CD4-positive, alpha-beta T cell treated with Interleukin-4 for 1 hour (primary cell): ENCODE measurements at regions not wholly inside any gene's neighbourhood (a gene's known extent, or its start where the extent isn't known, plus 50 kb on each side); places are given as distances from the start of the nearest gene placed in this dataset.

Source experiments
- DNase-seq, 2 donors: peaks; one replicate each; pipeline ENCODE4 v3.0.0-alpha.2; 2020 to 2022

- no peak for DNase-seq
Measured at GRCh38 chr1:8083739-8084484, 57.8 kb upstream of the ERRFI1 start.

GRCh38 chr1:8082945-8083344 lies 56.8 kb upstream of the ERRFI1 start:
- no peak for DNase-seq

- no peak for DNase-seq
Measured at GRCh38 chr1:8078176-8078671, 52.1 kb upstream of the ERRFI1 start.

GRCh38 chr1:8077602-8078001 lies 51.5 kb upstream of the ERRFI1 start:
- DNase-seq: no peak

- no peak for DNase-seq
Measured at GRCh38 chr1:8077120-8077573, 51.0 kb upstream of the ERRFI1 start.

GRCh38 chr1:8076176-8076575 lies 50.1 kb upstream of the ERRFI1 start:
- no peak for DNase-seq
